ENCODE measurements at regions not wholly inside any gene's neighbourhood (a gene's known extent, or its start where the extent isn't known, plus 50 kb on each side); places are given as distances from the start of the nearest gene placed in this dataset.

- no peaks in the 10 kb centered on the region for H3K4me1 Mint-ChIP-seq (ENCODE audit: low read depth, unreplicated experiment)
- intact Hi-C loops (cut with micrococcal nuclease; ENCODE audit: unreplicated experiment): no loop called here
- BruUV-seq (replicated peaks): no TSS peak
- no peaks in the 10 kb centered on the region for H3K36me3 Mint-ChIP-seq (ENCODE audit: insufficient read depth, unreplicated experiment)
- H3K36me3 ChIP-seq (ENCODE audit: control insufficient read depth, insufficient read depth, low read length): no peaks in the 10 kb centered on the region
- no peak for TF ChIP-seq CTCF (IDR thresholded peaks at IDR 0.05; ENCODE audit: insufficient read depth in 1 of 2, low read depth in 1 of 2, low read length in 1 of 2, severe bottlenecking in 1 of 2, unreplicated experiment in 1 of 2)
- no peak overlapping the region for H3K27ac Mint-ChIP-seq (ENCODE audit: unreplicated experiment)
- H3K27me3 Mint-ChIP-seq (ENCODE audit: insufficient read depth, unreplicated experiment): no peaks in the 10 kb centered on the region
- H3K4me3 ChIP-seq (ENCODE audit: low read depth, low read length): no peak overlapping the region
- ChIA-PET POLR2A (no interaction called here), CTCF (no interaction called here)
- no peaks in the 10 kb centered on the region for H3K9me3 ChIP-seq
- no peaks in the 10 kb centered on the region for H3K27me3 ChIP-seq (replicated peaks; ENCODE audit: control insufficient read depth, insufficient read depth, low read length)
- no peaks in the 10 kb centered on the region for H3K9me3 Mint-ChIP-seq (ENCODE audit: unreplicated experiment)
- DNase-seq: no peak
- H3K4me3 Mint-ChIP-seq (ENCODE audit: unreplicated experiment): no peak overlapping the region
- no peaks in the 10 kb centered on the region for H3K4me1 ChIP-seq
Measured at GRCh38 chr6:101230866-101231265, 162.6 kb upstream of the GRIK2 start.

GRCh38 chr6:101231606-101232235 lies 161.8 kb upstream of the GRIK2 start:
- DNase-seq: no peak
- BruUV-seq (replicated peaks): no TSS peak
- ChIA-PET CTCF (no interaction called here), POLR2A (no interaction called here)
- no peaks in the 10 kb centered on the region for H3K36me3 ChIP-seq (ENCODE audit: control insufficient read depth, insufficient read depth, low read length)
- Mint-ChIP-seq H3K27ac (ENCODE audit: unreplicated experiment) (no peak overlapping the region), H3K4me1 (ENCODE audit: low read depth, unreplicated experiment) (no peaks in the 10 kb centered on the region), H3K9me3 (ENCODE audit: unreplicated experiment) (no peaks in the 10 kb centered on the region), H3K4me3 (ENCODE audit: unreplicated experiment) (no peak overlapping the region), H3K36me3 (ENCODE audit: insufficient read depth, unreplicated experiment) (no peaks in the 10 kb centered on the region), H3K27me3 (ENCODE audit: insufficient read depth, unreplicated experiment) (no peaks in the 10 kb centered on the region)
- H3K27me3 ChIP-seq (replicated peaks; ENCODE audit: control insufficient read depth, insufficient read depth, low read length): no peaks in the 10 kb centered on the region
- TF ChIP-seq CTCF (IDR thresholded peaks at IDR 0.05; ENCODE audit: insufficient read depth in 1 of 2, low read depth in 1 of 2, low read length in 1 of 2, severe bottlenecking in 1 of 2, unreplicated experiment in 1 of 2): no peak
- H3K4me3 ChIP-seq (ENCODE audit: low read depth, low read length): no peak overlapping the region
- H3K4me1 ChIP-seq: no peaks in the 10 kb centered on the region
- H3K9me3 ChIP-seq: no peaks in the 10 kb centered on the region
- intact Hi-C loops (cut with micrococcal nuclease; ENCODE audit: unreplicated experiment): no loop called here

GRCh38 chr6:101232961-101233360 lies 160.5 kb upstream of the GRIK2 start:
- no peaks in the 10 kb centered on the region for H3K27me3 Mint-ChIP-seq (ENCODE audit: insufficient read depth, unreplicated experiment)
- no peak for DNase-seq
- H3K27ac Mint-ChIP-seq (ENCODE audit: unreplicated experiment): no peak overlapping the region
- Histone ChIP-seq H3K9me3 (no peaks in the 10 kb centered on the region), H3K4me3 (ENCODE audit: low read depth, low read length) (no peak overlapping the region), H3K36me3 (ENCODE audit: control insufficient read depth, insufficient read depth, low read length) (no peaks in the 10 kb centered on the region), H3K4me1 (no peaks in the 10 kb centered on the region), H3K27me3 (replicated peaks; ENCODE audit: control insufficient read depth, insufficient read depth, low read length) (no peaks in the 10 kb centered on the region)
- intact Hi-C loops (cut with micrococcal nuclease; ENCODE audit: unreplicated experiment): no loop called here
- no peaks in the 10 kb centered on the region for H3K9me3 Mint-ChIP-seq (ENCODE audit: unreplicated experiment)
- ChIA-PET CTCF (no interaction called here), POLR2A (no interaction called here)
- no peaks in the 10 kb centered on the region for H3K4me1 Mint-ChIP-seq (ENCODE audit: low read depth, unreplicated experiment)
- no peaks in the 10 kb centered on the region for H3K36me3 Mint-ChIP-seq (ENCODE audit: insufficient read depth, unreplicated experiment)
- BruUV-seq (replicated peaks): no TSS peak
- no peak for TF ChIP-seq CTCF (IDR thresholded peaks at IDR 0.05; ENCODE audit: insufficient read depth in 1 of 2, low read depth in 1 of 2, low read length in 1 of 2, severe bottlenecking in 1 of 2, unreplicated experiment in 1 of 2)
- H3K4me3 Mint-ChIP-seq (ENCODE audit: unreplicated experiment): no peak overlapping the region

All from Caco-2 (cell line).